WTC11 (cell line): ENCODE measurements at regions not wholly inside any gene's neighbourhood (a gene's known extent, or its start where the extent isn't known, plus 50 kb on each side); places are given as distances from the start of the nearest gene placed in this dataset.

Experiments used
- ATAC-seq: fragments of 200-7000 bp; cut with Tn5 transposase; 2 replicates; pipeline ENCODE4 v1.10.0; 2021; ENCODE audit warnings: mild to moderate bottlenecking, moderate library complexity
- CTCF ChIA-PET: fragments of 300-600 bp; sonication (Branson Sonifier 250); formaldehyde crosslinking; loops from one replicate; lab custom pipeline; 2021; ENCODE audit warnings: antibody characterized with exemption; lab: Charles Lee
- POLR2A ChIA-PET: fragments of 350-600 bp; sonication (Branson Sonifier 250); formaldehyde crosslinking; loops from one replicate; lab custom pipeline; 2021; ENCODE audit warnings: antibody characterized with exemption; lab: Charles Lee
- DNase-seq: peaks from one replicate; pipeline ENCODE4 v3.0.0; 2021; ENCODE audit warnings: low spot score
- H3K27ac Mint-ChIP-seq: 2 replicates; pipeline ENCODE4 v1.8.0; 2021; ENCODE audit warnings: mixed read lengths
- H3K27me3 Mint-ChIP-seq: 2 replicates; pipeline ENCODE4 v1.8.0; 2021; ENCODE audit warnings: low read depth, mild to moderate bottlenecking, moderate library complexity, mixed read lengths
- H3K36me3 Mint-ChIP-seq: 2 replicates; pipeline ENCODE4 v1.8.0; 2021; ENCODE audit warnings: mixed read lengths
- H3K4me1 Mint-ChIP-seq: 2 replicates; pipeline ENCODE4 v1.8.0; 2022; ENCODE audit warnings: mixed read lengths
- H3K4me3 Mint-ChIP-seq: 2 replicates; pipeline ENCODE4 v1.8.0; 2021; ENCODE audit warnings: mild to moderate bottlenecking, moderate library complexity, mixed read lengths
- H3K9me3 Mint-ChIP-seq: 2 replicates; pipeline ENCODE4 v1.8.0; 2021; ENCODE audit warnings: mixed read lengths
- CBFB ChIP-seq: sonication (generic); formaldehyde crosslinking; IDR thresholded peaks from 2 replicates; pipeline ENCODE4 v1.8.1; 2022; ENCODE audit warnings: mild to moderate bottlenecking, low read depth, missing genetic modification reagents
- CDX4 ChIP-seq: fragments of 250-450 bp; sonication (Bioruptor Pico); IDR thresholded peaks from 2 replicates; pipeline ENCODE4 v1.9.0; 2021; ENCODE audit warnings: moderate library complexity, mild to moderate bottlenecking, inconsistent platforms, borderline replicate concordance
- ERG ChIP-seq: fragments of 250-450 bp; sonication (Bioruptor Pico); IDR thresholded peaks from 2 replicates; pipeline ENCODE4 v1.8.0; 2021; ENCODE audit warnings: mild to moderate bottlenecking
- GTF2I ChIP-seq: fragments of 250-450 bp; sonication (Bioruptor Pico); conservative IDR thresholded peaks from 2 replicates; pipeline ENCODE4 v1.4.0; 2021; ENCODE audit warnings: mild to moderate bottlenecking
- HMGXB4 ChIP-seq: sonication (generic); formaldehyde crosslinking; IDR thresholded peaks from 2 replicates; pipeline ENCODE4 v1.8.1; 2023; ENCODE audit warnings: mild to moderate bottlenecking, moderate library complexity, missing genetic modification reagents
- IRF1 ChIP-seq: sonication (generic); formaldehyde crosslinking; IDR thresholded peaks from 2 replicates; pipeline ENCODE4 v1.8.0; 2023; ENCODE audit warnings: missing genetic modification reagents
- JUN ChIP-seq: sonication (generic); formaldehyde crosslinking; IDR thresholded peaks from 2 replicates; pipeline ENCODE4 v1.8.0; 2023; ENCODE audit warnings: mild to moderate bottlenecking, missing genetic modification reagents
- NFYB ChIP-seq: sonication (generic); formaldehyde crosslinking; conservative IDR thresholded peaks from 2 replicates; pipeline ENCODE4 v1.8.0; 2022; ENCODE audit warnings: low read depth, missing genetic modification reagents
- NR1H2 ChIP-seq: sonication (generic); formaldehyde crosslinking; IDR thresholded peaks from 2 replicates; pipeline ENCODE4 v1.9.0; 2021; ENCODE audit warnings: mild to moderate bottlenecking, moderate library complexity, missing genetic modification reagents
- NR3C1 ChIP-seq: sonication (generic); formaldehyde crosslinking; conservative IDR thresholded peaks from 2 replicates; pipeline ENCODE4 v1.8.1; 2023; ENCODE audit warnings: low read depth, mild to moderate bottlenecking, missing genetic modification reagents
- OVOL2 ChIP-seq: fragments of 250-450 bp; sonication (Bioruptor Pico); IDR thresholded peaks from 2 replicates; pipeline ENCODE4 v1.9.0; 2021; ENCODE audit warnings: mild to moderate bottlenecking, borderline replicate concordance
- RELA ChIP-seq: sonication (generic); formaldehyde crosslinking; IDR thresholded peaks from 2 replicates; pipeline ENCODE4 v1.8.1; 2022; ENCODE audit warnings: missing genetic modification reagents, mild to moderate bottlenecking, borderline replicate concordance
- TCF7 ChIP-seq: sonication (generic); formaldehyde crosslinking; IDR thresholded peaks from 2 replicates; pipeline ENCODE4 v1.8.0; 2022; ENCODE audit warnings: mild to moderate bottlenecking, low read depth, missing genetic modification reagents, moderate library complexity
- ZBTB21 ChIP-seq: sonication (generic); formaldehyde crosslinking; IDR thresholded peaks from 2 replicates; pipeline ENCODE4 v1.8.1; 2023; ENCODE audit warnings: mild to moderate bottlenecking, missing genetic modification reagents, borderline replicate concordance
- ZNF121 ChIP-seq: sonication (generic); formaldehyde crosslinking; IDR thresholded peaks from 2 replicates; pipeline ENCODE4 v1.8.0; 2023; ENCODE audit warnings: missing genetic modification reagents
- ZNF396 ChIP-seq: fragments of 250-450 bp; sonication (Bioruptor Pico); IDR thresholded peaks from 2 replicates; pipeline ENCODE4 v1.8.0; 2021; ENCODE audit warnings: mild to moderate bottlenecking, moderate library complexity, borderline replicate concordance
- ZNF416 ChIP-seq: fragments of 250-450 bp; sonication (Bioruptor Pico); IDR thresholded peaks from 2 replicates; pipeline ENCODE4 v1.9.0; 2021; ENCODE audit warnings: mild to moderate bottlenecking, inconsistent platforms
- ZNF423 ChIP-seq: fragments of 250-450 bp; sonication (Bioruptor Pico); IDR thresholded peaks from 2 replicates; pipeline ENCODE4 v2.1.2; 2022; ENCODE audit warnings: mild to moderate bottlenecking, moderate library complexity
- ZNF425 ChIP-seq: fragments of 250-450 bp; sonication (Bioruptor Pico); conservative IDR thresholded peaks from 2 replicates; pipeline ENCODE4 v1.9.0; 2021; ENCODE audit warnings: mild to moderate bottlenecking
- ZNF512 ChIP-seq: sonication (generic); formaldehyde crosslinking; IDR thresholded peaks from 2 replicates; pipeline ENCODE4 v1.8.1; 2022; ENCODE audit warnings: missing genetic modification reagents, borderline replicate concordance

- H3K4me3 Mint-ChIP-seq: no peak overlapping the region
- TF ChIP-seq ZBTB21 (CRISPR knock-in tag) (no peak), ZNF416 (CRISPR knock-in tag) (no peak), NFYB (CRISPR knock-in tag) (no peak), CDX4 (CRISPR knock-in tag) (no peak), RELA (no peak), ZNF425 (CRISPR knock-in tag) (no peak), ZNF121 (CRISPR knock-in tag) (no peak), CBFB (CRISPR knock-in tag) (no peak), NR1H2 (CRISPR knock-in tag) (no peak), ERG (no peak), OVOL2 (CRISPR knock-in tag) (no peak), JUN (CRISPR knock-in tag) (no peak), TCF7 (CRISPR knock-in tag) (no peak), ZNF396 (CRISPR knock-in tag) (no peak), ZNF512 (no peak), IRF1 (no peak), GTF2I (CRISPR knock-in tag) (no peak)
- H3K27ac Mint-ChIP-seq: no peak overlapping the region
- no peaks in the 10 kb centered on the region for H3K4me1 Mint-ChIP-seq
- no peaks in the 10 kb centered on the region for H3K36me3 Mint-ChIP-seq
- no peaks in the 10 kb centered on the region for H3K27me3 Mint-ChIP-seq
- CTCF ChIA-PET: no interaction called here
- DNase-seq (no peak), ATAC-seq (no peak)
- peaks cover 16% of the 10 kb centered on the region for H3K9me3 Mint-ChIP-seq
- POLR2A ChIA-PET: no interaction called here
Observed at GRCh38 chr3:7897655-7898054, 604.0 kb upstream of the LMCD1 start.

- H3K27ac Mint-ChIP-seq: no peak overlapping the region
- H3K4me1 Mint-ChIP-seq: peaks cover 45% of the 10 kb centered on the region
- H3K27me3 Mint-ChIP-seq: no peaks in the 10 kb centered on the region; the same call in 1 of the 2 replicates
- TF ChIP-seq HMGXB4 (CRISPR knock-in tag): no peak
- no peak for TF ChIP-seq ZNF416 (CRISPR knock-in tag)
- no peak for TF ChIP-seq ZNF121 (CRISPR knock-in tag)
- TF ChIP-seq NR3C1 (CRISPR knock-in tag): no peak
- no peak for TF ChIP-seq ZNF423 (CRISPR knock-in tag)
- CTCF ChIA-PET: no interaction called here
- DNase-seq: no peak
- no peaks in the 10 kb centered on the region for H3K36me3 Mint-ChIP-seq
- POLR2A ChIA-PET: no interaction called here
- H3K9me3 Mint-ChIP-seq: peaks cover 13% of the 10 kb centered on the region; the same call in 1 of the 2 replicates
- no peak for ATAC-seq
- no peak overlapping the region for H3K4me3 Mint-ChIP-seq
Observed at GRCh38 chr3:7913283-7913682, 588.3 kb upstream of the LMCD1 start.
